Spleen (tissue), 11 donors: ENCODE measurements at regions not wholly inside any gene's neighbourhood (a gene's known extent, or its start where the extent isn't known, plus 50 kb on each side); places are given as distances from the start of the nearest gene placed in this dataset.

Experiments used
- DNase-seq: peaks from one replicate; pipeline ENCODE4 v3.0.0-alpha.2; 2020
- H3K27ac ChIP-seq, 8 donors: fragments of 200-600 bp; sonication (generic) in 7 of 8; 1 replicate in 4 of 8; 2 replicates in 4 of 8; pipeline versions ENCODE4 v1.5.0 to v1.8.0; 2016 to 2021; ENCODE audit warnings: inconsistent platforms in 4 of 8, mild to moderate bottlenecking in 4 of 8, moderate library complexity in 1 of 8
- H3K27me3 ChIP-seq, 7 donors: fragments of 200-600 bp; sonication (generic) in 6 of 7; replicated peaks in 1 of 7; 1 replicate in 4 of 7; 2 replicates in 3 of 7; pipeline versions ENCODE4 v1.5.0 to v1.8.0; 2016 to 2021; ENCODE audit warnings: inconsistent platforms in 3 of 7, mild to moderate bottlenecking in 1 of 7
- H3K36me3 ChIP-seq, 6 donors: fragments of 200-600 bp; sonication (generic) in 5 of 6; 1 replicate in 4 of 6; 2 replicates in 2 of 6; pipeline versions ENCODE4 v1.5.0 to v1.8.0; 2016 to 2021; ENCODE audit warnings: inconsistent platforms in 2 of 6
- H3K4me1 ChIP-seq, 6 donors: fragments of 200-600 bp; sonication (generic) in 5 of 6; 1 replicate in 3 of 6; 2 replicates in 3 of 6; pipeline versions ENCODE4 v1.5.0 to v1.8.0; 2016 to 2021; ENCODE audit warnings: inconsistent platforms in 3 of 6
- H3K4me3 ChIP-seq, 8 donors: fragments of 200-600 bp; sonication (generic) in 7 of 8; 1 replicate in 4 of 8; 2 replicates in 4 of 8; pipeline versions ENCODE4 v1.5.0 to v1.8.0; 2016 to 2021; ENCODE audit warnings: inconsistent platforms in 4 of 8, mild to moderate bottlenecking in 4 of 8, moderate library complexity in 2 of 8
- H3K9me3 ChIP-seq, 8 donors: fragments of 200-600 bp; sonication (generic) in 7 of 8; 1 replicate in 4 of 8; 2 replicates in 4 of 8; pipeline versions ENCODE4 v1.5.0 to v1.8.0; 2016 to 2021; ENCODE audit warnings: inconsistent platforms in 4 of 8
- POLR2A ChIP-seq, 3 donors: fragments of 450-650 bp; IDR thresholded peaks; one replicate each; pipeline ENCODE4 v1.5.1; 2017; ENCODE audit warnings: antibody characterized with exemption in 3 of 3, mild to moderate bottlenecking in 1 of 3
- POLR2AphosphoS5 ChIP-seq, 3 donors: sonication (generic); formaldehyde crosslinking; IDR thresholded peaks; one replicate each; pipeline ENCODE4 v1.5.1; 2017; ENCODE audit warnings: antibody characterized with exemption in 3 of 3
- WGBS, 5 donors: extraction: QIAGEN DNeasy Blood & Tissue Kit in 3 of 5; methylation state at CpG; one replicate each; pipeline versions ENCODE4 v1.1.5 to v1.1.7; 2013 to 2018; 5-methylcytosine and 5-hydroxymethylcytosine counted together
- intact Hi-C: fragments of 100-400 bp; cut with DNase I; formaldehyde crosslinking; loops from one replicate; pipeline ENCODE4 v1.15.0; 2023; ENCODE audit warnings: low total_unique reads
- TF ChIP-seq, protein P1 (sequence below), 11 experiments: fragments of 200-600 bp in 7 of 11; fragments of 450-650 bp in 4 of 11; sonication (generic) in 4 of 11; IDR thresholded peaks in 8 of 11; conservative IDR thresholded peaks in 3 of 11; 1 replicate in 7 of 11; 2 replicates in 4 of 11; pipeline versions ENCODE4 v1.4.0 to v1.8.0; 2016 to 2021; ENCODE audit warnings: antibody characterized with exemption in 11 of 11, inconsistent platforms in 4 of 11, mild to moderate bottlenecking in 1 of 11
- donor health status: healthy with polysubstance abuse.
- donor health status: DM: no; HTN: no; CAD: no; lungs with moderate emphysema.
- donor health status: DM: no; HTN: no; CAD: no.
- donor health status: Bipolar disorder and iron deficiency.
- donor health status: healthy.
- donor health status: DM: no; HTN: no; CAD: no.
- donor health status: DM: yes; HTN: yes; CAD: no.

- intact Hi-C loops = no loop called here
- no peak for DNase-seq
- H3K4me1 ChIP-seq = peaks cover 0 to 7% (median 0%) of the 10 kb centered on the region in 6 donors
- TF ChIP-seq POLR2A (IDR thresholded peaks at IDR 0.05) (no peak), POLR2AphosphoS5 (IDR thresholded peaks at IDR 0.05) (peak in 1 of 3 donors; percentile 43)
- TF ChIP-seq, protein P1, sequence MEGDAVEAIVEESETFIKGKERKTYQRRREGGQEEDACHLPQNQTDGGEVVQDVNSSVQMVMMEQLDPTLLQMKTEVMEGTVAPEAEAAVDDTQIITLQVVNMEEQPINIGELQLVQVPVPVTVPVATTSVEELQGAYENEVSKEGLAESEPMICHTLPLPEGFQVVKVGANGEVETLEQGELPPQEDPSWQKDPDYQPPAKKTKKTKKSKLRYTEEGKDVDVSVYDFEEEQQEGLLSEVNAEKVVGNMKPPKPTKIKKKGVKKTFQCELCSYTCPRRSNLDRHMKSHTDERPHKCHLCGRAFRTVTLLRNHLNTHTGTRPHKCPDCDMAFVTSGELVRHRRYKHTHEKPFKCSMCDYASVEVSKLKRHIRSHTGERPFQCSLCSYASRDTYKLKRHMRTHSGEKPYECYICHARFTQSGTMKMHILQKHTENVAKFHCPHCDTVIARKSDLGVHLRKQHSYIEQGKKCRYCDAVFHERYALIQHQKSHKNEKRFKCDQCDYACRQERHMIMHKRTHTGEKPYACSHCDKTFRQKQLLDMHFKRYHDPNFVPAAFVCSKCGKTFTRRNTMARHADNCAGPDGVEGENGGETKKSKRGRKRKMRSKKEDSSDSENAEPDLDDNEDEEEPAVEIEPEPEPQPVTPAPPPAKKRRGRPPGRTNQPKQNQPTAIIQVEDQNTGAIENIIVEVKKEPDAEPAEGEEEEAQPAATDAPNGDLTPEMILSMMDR (IDR thresholded peaks at IDR 0.05 in 8 of 11, conservative IDR thresholded peaks at IDR 0.05 in 3 of 11) = no peak
- no peak overlapping the region for H3K4me3 ChIP-seq
- WGBS, 5 donors = 34 to 48% (median 36%) methylated on average over 6 of the region's 6 CpGs
- H3K9me3 ChIP-seq = peaks cover 0 to 13% (median under 1%) of the 10 kb centered on the region in 8 donors
- no peaks in the 10 kb centered on the region for H3K36me3 ChIP-seq
- H3K27me3 ChIP-seq = no peaks in the 10 kb centered on the region
- peak overlapping the region in 6 of 8 donors; percentile 31 to 65 (median 50) for H3K27ac ChIP-seq
These were observed 1377.0 kb downstream of the SUCLG1 start for GRCh38 chr2:83081826-83082690.

DNA sequence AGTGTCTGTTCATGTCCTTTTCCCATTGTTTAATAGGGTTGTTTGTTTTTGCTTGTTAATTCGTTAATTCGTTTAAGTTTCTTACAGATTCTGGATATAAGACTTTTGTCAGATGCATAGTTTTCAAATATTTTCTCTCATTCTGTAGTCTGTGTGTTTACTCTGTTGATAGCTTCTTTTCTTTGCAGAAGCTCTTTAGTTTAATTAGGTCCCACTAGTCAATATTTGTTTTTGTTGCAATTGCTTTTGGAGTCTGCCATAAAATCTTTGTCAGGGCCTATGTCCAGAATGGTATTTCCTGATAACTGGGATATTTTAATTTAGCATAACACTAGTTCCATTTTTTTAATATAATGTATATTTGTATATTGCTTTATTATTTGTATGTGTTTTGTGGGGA, 1380.1 kb downstream of the SUCLG1 start:
- Histone ChIP-seq H3K9me3 (peaks cover 0 to 15% (median 0%) of the 10 kb centered on the region in 8 donors), H3K4me3 (no peak overlapping the region), H3K27ac (no peak overlapping the region), H3K27me3 (no peaks in the 10 kb centered on the region), H3K4me1 (peaks cover 0 to 7% (median 0%) of the 10 kb centered on the region in 6 donors), H3K36me3 (no peaks in the 10 kb centered on the region)
- TF ChIP-seq, protein P1 (IDR thresholded peaks at IDR 0.05 in 8 of 11, conservative IDR thresholded peaks at IDR 0.05 in 3 of 11) = no peak
- TF ChIP-seq POLR2A (IDR thresholded peaks at IDR 0.05) (no peak), POLR2AphosphoS5 (IDR thresholded peaks at IDR 0.05) (no peak)
- no peak for DNase-seq
- intact Hi-C loops = no loop called here
- 88 to 98% (median 94%) methylated on average over 2 of the region's 2 CpGs for WGBS, 5 donors

- no peak overlapping the region for H3K4me3 ChIP-seq
- no peaks in the 10 kb centered on the region for H3K36me3 ChIP-seq
- H3K27me3 ChIP-seq = no peaks in the 10 kb centered on the region
- intact Hi-C loops = no loop called here
- TF ChIP-seq, protein P1 (IDR thresholded peaks at IDR 0.05 in 8 of 11, conservative IDR thresholded peaks at IDR 0.05 in 3 of 11) = no peak
- TF ChIP-seq POLR2A (IDR thresholded peaks at IDR 0.05) = no peak
- no peak for TF ChIP-seq POLR2AphosphoS5 (IDR thresholded peaks at IDR 0.05)
- peaks cover 0 to 11% (median 0%) of the 10 kb centered on the region in 8 donors for H3K9me3 ChIP-seq
- H3K27ac ChIP-seq = no peak overlapping the region
- DNase-seq = no peak
- H3K4me1 ChIP-seq = no peaks in the 10 kb centered on the region
These were observed 1386.3 kb downstream of the SUCLG1 start for GRCh38 chr2:83072767-83073166.

DNA sequence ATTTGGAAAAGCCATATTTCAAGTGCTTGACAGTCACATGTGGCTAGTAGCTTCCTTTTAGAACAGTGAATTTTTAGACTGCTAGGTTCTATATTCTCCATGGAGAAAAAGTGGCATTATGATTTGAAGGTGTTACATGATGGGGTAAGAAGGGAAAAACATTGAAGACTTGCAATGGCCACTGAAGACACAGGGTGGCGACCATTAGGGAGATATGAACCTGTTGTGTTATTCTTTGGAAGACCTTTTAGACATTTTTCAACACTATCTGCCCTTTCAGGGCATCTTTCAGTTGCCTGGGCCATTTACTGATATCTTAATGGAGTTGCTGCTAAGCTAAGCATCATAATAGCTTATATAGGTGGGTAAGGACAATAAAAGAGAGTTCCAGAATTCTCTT, 1387.2 kb downstream of the SUCLG1 start:
- no peak overlapping the region for H3K27ac ChIP-seq
- WGBS, 5 donors = 72 to 79% (median 76%) methylated on average over 1 of the region's 1 CpG
- H3K4me1 ChIP-seq = no peaks in the 10 kb centered on the region
- intact Hi-C loops = no loop called here
- H3K4me3 ChIP-seq = no peak overlapping the region
- H3K27me3 ChIP-seq = no peaks in the 10 kb centered on the region
- DNase-seq = no peak
- TF ChIP-seq, protein P1 (IDR thresholded peaks at IDR 0.05 in 8 of 11, conservative IDR thresholded peaks at IDR 0.05 in 3 of 11) = no peak
- TF ChIP-seq POLR2A (IDR thresholded peaks at IDR 0.05) (no peak), POLR2AphosphoS5 (IDR thresholded peaks at IDR 0.05) (no peak)
- peaks cover 0 to 11% (median 0%) of the 10 kb centered on the region in 8 donors for H3K9me3 ChIP-seq
- no peaks in the 10 kb centered on the region for H3K36me3 ChIP-seq
